Upper lobe of right lung (tissue), 1 donor: ENCODE measurements at regions not wholly inside any gene's neighbourhood (a gene's known extent, or its start where the extent isn't known, plus 50 kb on each side); places are given as distances from the start of the nearest gene placed in this dataset.
A peak's percentile ranks its signal among the peaks of the same experiment; 100 is the strongest.

Experiments
- ATAC-seq: fragments of 200-7000 bp; cut with Tn5 transposase; one replicate; pipeline ENCODE4 v1.9.1; 2020; ENCODE audit warnings: mild to moderate bottlenecking, moderate library complexity
- DNase-seq: peaks from one replicate; pipeline ENCODE4 v3.0.0-alpha.2; 2020
- H3K27ac ChIP-seq: fragments of 200-600 bp; one replicate; pipeline ENCODE4 v1.8.0; 2022
- H3K27me3 ChIP-seq: fragments of 200-600 bp; one replicate; pipeline ENCODE4 v1.8.0; 2022; ENCODE audit warnings: mild to moderate bottlenecking
- H3K36me3 ChIP-seq: fragments of 200-600 bp; one replicate; pipeline ENCODE4 v1.8.0; 2022
- H3K4me1 ChIP-seq: fragments of 200-600 bp; one replicate; pipeline ENCODE4 v1.8.0; 2022
- H3K4me3 ChIP-seq: fragments of 200-600 bp; one replicate; pipeline ENCODE4 v1.8.0; 2022; ENCODE audit warnings: mild to moderate bottlenecking
- H3K9me3 ChIP-seq: fragments of 200-600 bp; one replicate; pipeline ENCODE4 v1.8.0; 2022
- CTCF ChIP-seq: fragments of 200-600 bp; IDR thresholded peaks from one replicate; pipeline ENCODE4 v1.8.0; 2022; ENCODE audit warnings: antibody characterized with exemption
- intact Hi-C: fragments of 100-400 bp; cut with DNase I; formaldehyde crosslinking; loops from one replicate; pipeline ENCODE4 v1.11.0; 2022
- donor health status: DM: no; HTN: yes; CAD: no; lungs with severe emphysema.

DNA sequence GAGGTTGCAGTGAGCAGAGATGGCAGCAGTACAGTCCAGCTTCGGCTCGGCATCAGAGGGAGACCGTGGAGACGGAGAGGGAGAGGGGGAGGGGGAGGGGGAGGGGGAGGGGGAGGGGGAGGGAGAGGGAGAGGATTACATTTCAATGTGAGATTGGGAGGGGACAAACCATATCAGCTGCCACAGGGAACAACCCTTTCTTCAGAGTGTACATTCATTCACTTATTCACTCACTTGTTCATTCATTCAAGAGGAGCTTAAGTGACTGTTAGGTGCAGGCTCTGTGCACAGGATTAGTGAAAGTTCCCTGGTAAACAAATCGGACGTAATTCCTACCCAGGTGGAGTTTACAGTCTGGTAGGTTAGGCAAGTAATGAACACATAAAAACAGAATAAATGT is 65.6 kb upstream of the MEDAG start:
- ATAC-seq (no peak), DNase-seq (no peak)
- Histone ChIP-seq H3K4me3 (no peak overlapping the region), H3K4me1 (peaks cover 3% of the 10 kb centered on the region), H3K9me3 (no peaks in the 10 kb centered on the region), H3K27me3 (no peaks in the 10 kb centered on the region), H3K36me3 (no peaks in the 10 kb centered on the region), H3K27ac (no peak overlapping the region)
- TF ChIP-seq CTCF, result no peak
- intact Hi-C loops, result no loop called here

- H3K4me3 ChIP-seq, result no peak overlapping the region
- H3K4me1 ChIP-seq, result peaks cover 8% of the 10 kb centered on the region
- no peak for ATAC-seq
- TF ChIP-seq CTCF, result no peak
- intact Hi-C loops, result no loop called here
- no peaks in the 10 kb centered on the region for H3K9me3 ChIP-seq
- no peaks in the 10 kb centered on the region for H3K36me3 ChIP-seq
- DNase-seq, result no peak
- H3K27me3 ChIP-seq, result no peaks in the 10 kb centered on the region
- no peak overlapping the region for H3K27ac ChIP-seq
Observed at GRCh38 chr13:30841154-30841553, 64.9 kb upstream of the MEDAG start.

DNA sequence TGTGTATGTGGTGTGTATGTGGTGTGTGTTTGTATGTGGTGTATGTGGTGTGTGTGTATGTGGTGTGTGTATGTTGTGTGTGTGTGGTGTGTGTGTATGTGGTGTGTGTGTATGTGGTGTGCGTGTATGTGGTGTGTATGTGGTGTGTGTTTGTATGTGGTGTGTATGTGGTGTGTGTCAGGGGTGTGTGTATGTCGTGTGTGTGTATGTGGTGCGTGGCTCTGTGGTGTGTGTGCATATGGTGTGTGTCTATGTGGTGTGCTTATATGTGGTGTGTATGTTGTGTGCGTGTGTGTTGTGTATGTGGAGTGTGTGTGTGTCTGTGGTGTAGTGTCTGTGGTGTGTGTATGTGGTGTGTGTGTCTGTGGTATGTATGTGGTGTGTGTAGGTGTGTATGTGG is 62.5 kb upstream of the MEDAG start:
- H3K27ac ChIP-seq, result no peak overlapping the region
- H3K4me3 ChIP-seq, result no peak overlapping the region

DNA sequence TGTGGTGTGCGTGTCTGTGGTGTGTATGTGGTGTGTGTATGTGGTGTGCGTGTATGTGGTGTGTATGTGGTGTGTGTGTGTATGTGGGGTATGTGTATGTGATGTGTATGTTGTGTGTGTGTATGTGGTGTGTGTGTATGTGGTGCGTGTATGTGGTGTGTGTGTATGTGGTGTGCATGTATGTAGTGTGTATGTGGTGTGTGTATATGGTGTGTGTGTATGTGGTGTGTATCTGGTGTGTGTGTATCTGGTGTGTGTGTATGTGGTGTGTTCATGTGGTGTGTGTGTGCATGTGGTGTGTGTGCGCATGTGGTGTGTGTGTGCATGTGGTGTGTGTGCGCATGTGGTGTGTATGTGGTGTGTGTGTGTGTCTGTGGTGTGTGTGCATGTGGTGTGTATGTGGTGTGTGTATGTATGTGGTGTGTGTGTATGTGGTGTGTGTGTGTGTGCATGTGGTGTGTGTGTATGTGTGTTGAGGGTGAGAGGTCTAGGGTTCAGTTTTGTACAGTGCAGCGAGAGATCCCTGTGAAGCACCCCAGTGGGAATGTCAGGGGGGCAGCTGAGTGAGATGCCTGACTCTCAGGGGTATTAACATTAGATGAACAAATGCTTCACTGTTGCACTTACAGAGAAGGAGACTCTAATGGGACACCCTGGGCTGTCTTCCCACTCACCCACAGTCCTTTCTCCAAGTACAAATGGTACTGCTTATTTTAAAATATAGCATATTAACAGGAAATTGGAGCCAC is 61.3 kb upstream of the MEDAG start:
- H3K4me3 ChIP-seq, result no peak overlapping the region
- DNase-seq, result no peak
- H3K4me1 ChIP-seq, result peaks cover 8% of the 10 kb centered on the region
- no peaks in the 10 kb centered on the region for H3K27me3 ChIP-seq
- intact Hi-C loops, result no loop called here
- ATAC-seq, result no peak
- H3K27ac ChIP-seq, result no peak overlapping the region
- TF ChIP-seq CTCF, result no peak
- no peaks in the 10 kb centered on the region for H3K36me3 ChIP-seq
- H3K9me3 ChIP-seq, result no peaks in the 10 kb centered on the region

More for the DNA sequence above, 62.5 kb upstream of the MEDAG start:
- no peak for ATAC-seq
- DNase-seq, result no peak
- Histone ChIP-seq H3K36me3 (no peaks in the 10 kb centered on the region), H3K9me3 (no peaks in the 10 kb centered on the region), H3K4me1 (peaks cover 8% of the 10 kb centered on the region), H3K27me3 (no peaks in the 10 kb centered on the region)
- TF ChIP-seq CTCF, result no peak
- intact Hi-C loops, result no loop called here

DNA sequence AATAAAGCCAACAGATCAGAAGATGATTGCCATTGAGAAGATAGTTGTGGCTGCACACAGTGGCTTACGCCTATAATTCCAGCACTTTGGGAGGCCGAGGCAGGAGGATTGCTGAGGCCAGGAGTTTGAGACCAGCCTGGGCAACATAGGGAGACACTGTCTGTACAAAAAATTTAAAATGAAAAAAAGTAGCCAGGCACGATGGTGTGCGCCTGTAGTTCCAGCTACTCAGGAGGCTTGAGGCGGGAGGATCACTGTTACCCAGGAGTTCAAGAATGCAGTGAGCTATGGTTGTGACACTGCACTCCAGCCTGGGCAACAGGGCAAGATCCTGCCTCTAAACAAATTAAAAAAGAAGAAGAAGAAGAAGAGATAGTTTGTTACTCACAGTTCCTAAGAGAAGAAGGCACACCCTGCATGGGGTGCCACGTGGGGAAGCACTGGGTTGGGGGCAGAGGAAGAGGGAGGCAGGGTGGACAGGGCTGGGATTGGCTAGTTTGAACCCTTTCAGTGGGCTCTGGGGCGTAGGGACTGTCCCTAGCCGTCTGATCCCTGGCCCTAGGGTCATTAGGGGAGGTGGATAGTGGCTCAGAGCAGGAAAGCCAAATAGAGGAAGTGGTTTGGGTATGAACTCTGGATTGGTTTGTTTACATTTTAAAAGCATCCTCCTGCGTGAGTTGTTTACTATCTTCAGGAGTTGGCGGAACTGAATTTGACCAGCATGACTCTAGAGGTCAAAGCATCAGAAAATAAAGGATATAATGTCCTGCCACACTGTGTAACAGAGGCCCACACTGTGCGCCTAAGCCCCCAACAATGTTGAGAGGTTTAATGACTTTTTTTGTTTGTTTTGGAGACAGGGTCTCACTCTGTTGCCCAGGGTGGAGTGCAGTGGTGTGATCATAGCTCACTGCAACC is 60.5 kb upstream of the MEDAG start:
- H3K27ac ChIP-seq, result no peak overlapping the region
- H3K9me3 ChIP-seq, result no peaks in the 10 kb centered on the region
- H3K4me3 ChIP-seq, result no peak overlapping the region

More for the DNA sequence above, 60.5 kb upstream of the MEDAG start:
- ATAC-seq, result peak; percentile 60
- TF ChIP-seq CTCF, result no peak
- DNase-seq, result no peak
- intact Hi-C loops, result no loop called here
- H3K36me3 ChIP-seq, result no peaks in the 10 kb centered on the region
- peaks cover 8% of the 10 kb centered on the region for H3K4me1 ChIP-seq
- no peaks in the 10 kb centered on the region for H3K27me3 ChIP-seq
